Right kidney (tissue), 1 donor: ENCODE measurements at regions not wholly inside any gene's neighbourhood (a gene's known extent, or its start where the extent isn't known, plus 50 kb on each side); places are given as distances from the start of the nearest gene placed in this dataset.
"Not testable (repeated sequence)": the region's sequence is repeated elsewhere in the genome, so short reads cannot be mapped to it uniquely, and the experiment has no call there.

Experiments used
- DNase-seq: peaks from one replicate; pipeline ENCODE4 v3.0.0-alpha.2; 2016

GRCh38 chr1:146710838-146711521, 227.1 kb upstream of the NBPF12 start:
- DNase-seq, result not testable (repeated sequence)

- not testable (repeated sequence) for DNase-seq
These were observed 228.8 kb upstream of the NBPF12 start for GRCh38 chr1:146709302-146709701.

GRCh38 chr1:146704162-146704724, 233.9 kb upstream of the NBPF12 start:
- not testable (repeated sequence) for DNase-seq

GRCh38 chr1:146701320-146701719, 236.8 kb upstream of the NBPF12 start:
- not testable (repeated sequence) for DNase-seq

GRCh38 chr1:146695388-146695787, 242.7 kb upstream of the NBPF12 start:
- DNase-seq, result not testable (repeated sequence)

GRCh38 chr1:146691798-146692197, 246.3 kb upstream of the NBPF12 start:
- not testable (repeated sequence) for DNase-seq

GRCh38 chr1:146688893-146689292, 249.2 kb upstream of the NBPF12 start:
- not testable (repeated sequence) for DNase-seq

GRCh38 chr1:146686777-146687366, 251.3 kb upstream of the NBPF12 start:
- not testable (repeated sequence) for DNase-seq

- not testable (repeated sequence) for DNase-seq
These were observed 255.0 kb upstream of the NBPF12 start for GRCh38 chr1:146683126-146683429.

- DNase-seq, result not testable (repeated sequence)
These were observed 255.6 kb upstream of the NBPF12 start for GRCh38 chr1:146682227-146683125.

GRCh38 chr1:146673729-146674299, 264.3 kb upstream of the NBPF12 start:
- DNase-seq, result not testable (repeated sequence)

- DNase-seq, result not testable (repeated sequence)
These were observed 265.5 kb upstream of the NBPF12 start for GRCh38 chr1:146672608-146673007.

- not testable (repeated sequence) for DNase-seq
These were observed 266.5 kb upstream of the NBPF12 start for GRCh38 chr1:146671588-146671987.

GRCh38 chr1:146670832-146671566, 267.1 kb upstream of the NBPF12 start:
- DNase-seq, result not testable (repeated sequence)

- not testable (repeated sequence) for DNase-seq
These were observed 271.8 kb upstream of the NBPF12 start for GRCh38 chr1:146666275-146666674.

GRCh38 chr1:146660242-146660641, 277.9 kb upstream of the NBPF12 start:
- not testable (repeated sequence) for DNase-seq

- DNase-seq, result not testable (repeated sequence)
These were observed 281.6 kb upstream of the NBPF12 start for GRCh38 chr1:146656356-146657060.

- DNase-seq, result not testable (repeated sequence)
These were observed 283.4 kb upstream of the NBPF12 start for GRCh38 chr1:146654763-146655162.

GRCh38 chr1:146645978-146646604, 292.0 kb upstream of the NBPF12 start:
- not testable (repeated sequence) for DNase-seq

- not testable (repeated sequence) for DNase-seq
These were observed 296.6 kb upstream of the NBPF12 start for GRCh38 chr1:146641534-146641933.
